GM18907 (cell line): ENCODE measurements at regions not wholly inside any gene's neighbourhood (a gene's known extent, or its start where the extent isn't known, plus 50 kb on each side); places are given as distances from the start of the nearest gene placed in this dataset.
"Not testable (repeated sequence)": the region's sequence is repeated elsewhere in the genome, so short reads cannot be mapped to it uniquely, and the experiment has no call there.

Experiments
- ATAC-seq: cut with Tn5 transposase; IDR thresholded peaks from one replicate; pipeline ENCODE4 v1.9.1; 2021; ENCODE audit warnings: mild to moderate bottlenecking, moderate library complexity; ENCODE audit not compliant: unreplicated experiment

- no peak for ATAC-seq
These were observed 187.2 kb downstream of the SHQ1 start for GRCh38 chr3:72661115-72661457.

DNA sequence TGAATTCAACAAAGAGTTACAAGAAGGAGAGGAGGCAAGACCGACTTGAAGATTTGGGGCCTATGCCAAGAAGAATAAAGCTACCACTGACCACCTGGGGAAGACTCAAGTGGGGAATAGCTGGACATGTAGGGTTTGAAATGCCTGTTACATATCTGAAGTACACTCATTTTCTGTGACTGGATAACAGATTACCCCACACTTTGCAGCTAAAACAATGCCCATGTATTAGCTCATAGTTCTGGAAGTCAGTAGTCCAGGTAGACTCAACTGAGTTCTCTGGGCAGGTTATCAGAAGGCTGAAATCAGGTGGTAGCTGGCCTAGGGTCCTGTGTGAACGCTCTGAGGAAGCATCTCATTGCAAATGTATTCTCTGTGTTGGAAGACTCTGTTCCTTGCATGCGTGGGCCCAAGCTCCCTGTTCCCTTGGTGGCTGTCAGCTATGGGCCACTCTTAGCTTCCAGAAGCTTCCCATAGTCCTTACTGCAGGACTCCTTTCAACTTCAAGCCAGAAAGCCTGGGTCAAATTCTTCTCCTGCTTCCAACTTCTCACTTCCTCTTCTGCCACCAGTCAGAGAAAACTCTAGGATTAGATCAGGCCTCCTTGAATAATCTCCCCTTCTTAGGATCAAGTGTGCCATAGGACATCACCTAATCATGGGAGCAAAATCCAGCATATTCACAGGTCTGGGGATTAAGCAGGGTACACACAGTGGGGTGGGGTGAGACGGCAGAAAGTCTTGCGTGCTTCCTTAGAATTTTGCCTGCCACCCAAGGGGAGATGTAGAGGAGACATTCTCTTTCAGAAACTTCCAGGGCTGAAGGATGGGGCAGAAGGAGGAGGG, 187.8 kb downstream of the SHQ1 start:
- ATAC-seq = no peak

DNA sequence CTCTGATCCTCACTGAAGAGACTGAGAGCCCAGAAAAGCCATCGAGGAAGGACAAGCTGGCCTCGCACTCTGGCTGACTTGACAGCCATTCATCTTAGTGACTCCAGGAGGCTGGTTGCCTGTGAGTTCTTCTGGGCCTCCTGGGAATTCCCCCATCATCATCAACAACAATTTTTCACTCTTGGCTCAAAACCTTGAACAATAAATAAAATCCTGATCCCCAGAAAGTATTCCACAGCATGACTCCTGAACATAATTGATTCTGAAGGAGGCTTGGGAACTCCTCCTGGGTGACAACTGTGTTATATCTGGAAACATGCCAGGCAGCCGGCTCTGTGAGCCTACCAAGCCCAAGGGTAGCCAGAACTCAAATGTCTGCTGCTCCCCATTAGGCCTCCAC, 188.6 kb downstream of the SHQ1 start:
- no peak for ATAC-seq

DNA sequence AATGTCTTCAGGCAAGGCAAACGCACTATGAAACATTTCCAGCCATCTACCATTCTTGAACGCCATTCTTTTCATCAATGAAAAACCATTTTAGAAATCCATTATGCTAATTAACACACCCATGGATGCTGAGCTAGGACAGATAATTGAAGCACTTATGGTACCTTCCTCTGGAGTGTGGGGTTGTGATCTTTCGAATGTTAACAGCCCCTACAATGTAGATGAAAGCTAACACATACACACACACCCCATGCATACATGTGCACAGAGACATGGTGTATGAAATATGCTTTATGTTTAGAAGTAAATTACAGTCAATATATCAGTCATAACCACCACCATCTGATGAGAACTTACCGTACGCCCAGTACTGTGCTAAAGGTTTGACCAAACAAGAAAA, 189.1 kb downstream of the SHQ1 start:
- ATAC-seq = no peak

DNA sequence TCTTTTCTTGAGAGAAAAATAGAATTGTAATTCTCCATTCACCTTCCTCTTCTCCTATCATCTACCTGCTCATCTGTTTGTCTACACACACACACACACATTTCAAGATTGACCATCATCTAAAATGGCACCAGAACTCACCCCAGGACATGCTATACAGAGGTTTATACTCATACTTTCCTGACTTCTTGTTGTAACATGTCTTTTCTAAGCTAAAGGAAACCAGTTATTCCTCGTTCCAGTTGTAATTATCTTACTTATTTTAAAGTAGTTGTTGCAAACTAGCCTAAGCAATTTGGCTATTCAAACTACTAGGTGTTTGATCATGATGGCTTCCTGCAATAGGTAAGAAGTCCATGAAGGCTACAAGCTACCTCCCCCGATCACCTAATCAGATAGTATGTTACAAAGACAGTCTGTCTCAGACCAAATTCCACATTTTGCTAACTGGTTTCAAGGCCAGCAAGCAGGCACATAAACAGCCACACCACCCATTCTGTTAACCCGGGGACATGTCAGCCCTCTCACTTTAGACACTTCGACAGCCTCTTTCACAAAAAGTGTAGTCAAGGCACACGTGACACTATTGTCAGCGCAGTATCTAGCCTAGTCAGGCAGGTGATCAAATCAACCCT, 189.7 kb downstream of the SHQ1 start:
- ATAC-seq = no peak

DNA sequence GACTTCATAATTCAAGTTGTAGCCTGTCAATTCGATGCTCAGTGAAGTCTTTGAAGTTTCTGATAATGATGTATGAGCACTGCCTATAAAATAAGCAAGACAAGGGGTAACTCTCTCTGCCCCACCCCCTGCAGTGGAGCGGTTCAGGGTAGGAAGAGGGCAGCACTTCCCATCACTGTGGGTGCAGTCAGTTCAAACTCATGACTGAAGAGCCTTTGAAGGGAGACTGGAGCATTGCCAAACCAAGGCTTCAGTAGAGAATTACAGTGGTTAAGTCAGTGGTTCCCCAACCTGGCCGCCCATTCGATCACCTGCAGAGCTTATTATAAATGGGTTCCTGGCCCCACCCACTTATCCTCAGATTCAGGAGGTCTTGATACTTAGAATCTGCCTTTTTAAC, 190.6 kb downstream of the SHQ1 start:
- no peak for ATAC-seq

- no peak for ATAC-seq
These were observed 192.5 kb downstream of the SHQ1 start for GRCh38 chr3:72655723-72656122.

DNA sequence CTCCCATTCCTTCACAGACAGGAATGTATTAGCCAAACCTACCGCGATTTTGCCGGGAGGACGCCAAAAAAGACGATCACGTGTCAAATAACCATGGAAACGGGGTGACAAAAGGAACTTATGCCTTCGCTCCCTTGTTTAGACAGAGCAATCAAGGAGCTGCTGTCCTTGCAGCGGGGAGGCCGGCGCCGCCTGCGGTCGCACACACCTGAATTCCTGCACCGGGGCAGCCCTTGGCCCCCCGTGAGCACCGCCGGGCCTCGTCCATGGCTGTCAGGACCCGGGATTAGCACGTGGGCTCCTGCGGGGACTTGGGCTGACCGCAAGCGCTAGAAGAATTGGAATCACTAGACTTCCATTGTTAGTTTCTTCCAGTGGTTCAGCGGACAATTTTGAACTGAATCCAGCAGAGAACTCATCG, 193.1 kb downstream of the SHQ1 start:
- no peak for ATAC-seq

DNA sequence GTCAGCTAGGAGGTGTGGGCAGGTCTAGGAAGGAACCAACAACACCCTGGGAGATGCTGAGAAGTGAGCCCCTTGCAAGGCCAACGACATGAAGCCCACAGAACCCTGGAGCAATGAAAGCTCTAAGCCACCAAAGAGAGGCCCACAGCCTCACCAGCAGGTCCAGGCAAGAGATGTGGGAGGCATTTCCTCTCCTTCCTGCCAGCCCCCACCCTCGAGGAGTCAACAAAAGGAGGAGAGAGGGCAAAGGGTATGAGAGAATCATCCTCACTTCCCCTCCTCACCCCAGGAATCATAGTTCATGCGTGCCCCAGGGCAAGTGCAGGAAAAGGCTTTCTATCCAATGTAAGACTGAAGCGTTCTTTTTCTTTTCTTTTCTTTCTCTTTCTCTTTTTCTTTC, 195.8 kb downstream of the SHQ1 start:
- ATAC-seq = no peak

- no peak for ATAC-seq
These were observed 196.7 kb downstream of the SHQ1 start for GRCh38 chr3:72651498-72651897.

DNA sequence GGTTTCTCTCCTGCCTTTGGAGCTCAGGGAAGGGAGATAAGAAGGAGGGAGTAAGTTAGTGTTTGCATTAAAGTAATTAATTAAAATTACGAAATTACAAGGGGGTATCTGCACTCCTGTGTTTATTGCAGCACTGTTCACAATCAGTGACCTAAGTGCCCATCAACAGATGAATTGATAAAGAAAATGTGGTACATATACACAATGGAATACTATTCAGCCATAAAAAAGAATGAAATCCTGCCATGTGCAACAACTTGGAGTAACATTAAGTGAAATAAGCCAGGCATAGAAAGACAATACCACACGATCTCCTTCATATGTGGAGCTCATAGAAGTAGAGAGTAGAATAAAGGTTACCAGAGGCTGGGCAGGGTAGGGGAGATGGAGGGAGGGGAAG, 202.0 kb downstream of the SHQ1 start:
- ATAC-seq = no peak

DNA sequence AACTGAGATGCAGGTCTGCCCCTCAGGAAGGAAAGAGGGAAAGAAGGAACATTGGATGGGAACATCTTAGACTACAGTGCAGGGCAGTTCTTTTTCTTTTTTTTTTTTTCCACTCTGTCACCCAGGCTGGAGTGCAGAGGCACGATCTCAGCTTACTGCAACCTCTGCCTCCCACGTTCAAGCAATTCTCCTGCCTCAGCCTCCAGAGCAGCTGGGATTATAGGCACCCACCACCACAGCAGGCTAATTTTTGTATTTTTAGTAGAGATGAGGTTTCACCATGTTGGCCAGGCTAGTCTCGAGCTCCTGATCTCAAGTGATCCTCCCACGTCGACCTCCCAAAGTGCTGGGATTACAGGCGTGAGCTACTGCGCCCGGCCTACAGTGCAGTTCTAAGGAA, 204.6 kb downstream of the SHQ1 start:
- ATAC-seq = not testable (repeated sequence)

GRCh38 chr3:72641684-72642083, 206.6 kb downstream of the SHQ1 start:
- ATAC-seq = no peak

- no peak for ATAC-seq
These were observed 207.2 kb downstream of the SHQ1 start for GRCh38 chr3:72641072-72641471.

GRCh38 chr3:72636969-72637597, 211.2 kb downstream of the SHQ1 start:
- no peak for ATAC-seq

DNA sequence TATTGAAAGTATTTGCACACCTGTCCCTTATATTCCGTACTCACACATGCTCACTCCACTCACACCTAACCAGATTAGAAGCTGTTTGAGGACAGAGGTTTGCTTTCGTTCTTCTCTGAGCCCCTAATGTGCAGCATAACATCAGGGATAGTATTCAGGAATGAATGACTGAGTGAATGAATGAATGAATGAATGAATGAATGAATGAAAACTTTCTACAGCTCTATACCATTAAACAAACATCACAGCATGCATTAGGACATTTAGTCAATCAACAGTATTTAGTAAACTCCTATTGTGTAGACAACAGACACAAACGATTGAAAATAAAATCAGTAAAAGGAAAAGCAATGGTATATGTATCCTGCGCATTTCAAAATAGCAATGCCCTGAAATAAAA, 212.7 kb downstream of the SHQ1 start:
- ATAC-seq = no peak

GRCh38 chr3:72634128-72634527, 214.1 kb downstream of the SHQ1 start:
- ATAC-seq = peak; percentile 62

GRCh38 chr3:72633534-72633933, 214.7 kb downstream of the SHQ1 start:
- ATAC-seq = peak; percentile 55

- no peak for ATAC-seq
These were observed 215.1 kb downstream of the SHQ1 start for GRCh38 chr3:72633121-72633520.

DNA sequence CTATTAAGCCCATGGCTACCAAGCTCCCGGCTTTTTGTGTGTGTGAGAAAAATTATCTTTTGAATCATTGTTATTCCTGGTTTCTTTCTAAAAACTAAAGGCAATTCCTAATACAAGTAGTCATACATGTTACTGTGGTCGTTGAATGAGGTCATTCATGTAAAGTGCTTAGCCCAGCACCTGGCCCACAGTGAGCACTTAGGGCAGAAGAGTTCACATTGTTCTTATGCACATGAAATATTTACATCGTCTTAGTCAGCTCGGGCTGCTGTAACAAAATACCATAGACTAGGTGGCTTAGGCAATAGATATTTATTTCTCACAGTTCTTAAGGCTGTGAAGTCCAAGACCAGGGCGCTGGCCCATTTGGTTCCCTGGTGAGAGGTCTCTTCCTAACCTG, 216.1 kb downstream of the SHQ1 start:
- no peak for ATAC-seq

DNA sequence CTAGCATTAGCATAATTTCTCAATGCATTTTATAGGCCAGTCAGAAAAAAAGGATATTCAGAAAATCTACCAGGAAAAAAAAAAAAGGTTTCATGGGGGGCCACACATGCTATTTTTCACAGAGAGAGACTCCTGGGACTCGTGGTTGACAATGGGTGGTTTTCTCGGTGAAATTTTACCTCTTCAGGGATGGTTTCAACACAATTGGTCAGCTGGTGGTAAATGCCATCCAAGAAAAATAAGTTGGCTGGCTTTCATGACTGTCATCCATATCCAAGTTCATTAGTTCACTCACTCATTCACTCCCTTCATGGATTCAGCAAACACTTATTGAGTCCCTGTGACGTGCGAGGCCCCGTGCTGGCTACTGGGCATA, 217.3 kb downstream of the SHQ1 start:
- no peak for ATAC-seq

- ATAC-seq = no peak
These were observed 217.8 kb downstream of the SHQ1 start for GRCh38 chr3:72630327-72630968.
